Endometrium (tissue), 2 donors: ENCODE measurements at regions not wholly inside any gene's neighbourhood (a gene's known extent, or its start where the extent isn't known, plus 50 kb on each side); places are given as distances from the start of the nearest gene placed in this dataset.

Experiments used
- FAIRE-seq: peaks from 2 replicates; lab custom pipeline; 2012; peaks lifted over from hg19 to GRCh38; lab: Jason Lieb, UNC
- donor health status: control.
- donor health status: control.

- FAIRE-seq = no peak
Measured at GRCh38 chr12:124188561-124189405, 106.1 kb upstream of the RFLNA start.

DNA sequence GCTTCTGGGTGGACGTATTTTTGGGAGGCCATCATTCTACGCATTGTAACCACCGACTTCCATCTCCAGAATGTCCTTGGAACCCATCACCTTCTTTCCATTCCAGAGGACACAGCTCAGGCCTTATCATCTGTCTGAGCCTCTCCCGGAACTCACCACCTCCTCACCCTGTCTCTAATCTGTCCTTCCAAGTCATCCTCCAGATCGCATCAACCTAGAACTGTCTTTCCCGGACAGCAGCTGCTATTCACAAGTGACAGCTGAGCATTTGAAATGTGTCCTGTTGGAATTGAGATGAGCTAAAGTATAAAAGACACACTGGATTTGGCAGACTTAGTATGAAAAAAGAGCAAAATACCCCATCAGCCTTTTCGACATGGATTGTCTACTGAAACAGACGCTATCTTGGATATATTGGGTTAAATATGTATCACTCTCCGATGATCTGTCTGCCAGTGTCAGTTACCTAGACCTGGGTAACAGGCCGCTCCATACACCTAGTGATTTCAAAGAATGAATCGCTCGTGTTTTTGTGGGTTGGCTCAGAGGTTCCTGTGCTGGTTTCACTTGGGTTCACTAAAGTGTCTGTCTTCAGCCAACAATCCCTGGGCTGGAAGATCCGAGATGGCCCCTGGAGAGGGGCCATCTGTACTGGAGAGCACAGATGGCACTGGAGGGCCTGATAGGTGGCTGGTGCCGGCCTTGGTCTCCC is 104.4 kb upstream of the RFLNA start:
- no peak for FAIRE-seq

- FAIRE-seq = no peak
Measured at GRCh38 chr12:124191024-124191359, 103.9 kb upstream of the RFLNA start.

GRCh38 chr12:124191966-124192365 is 102.9 kb upstream of the RFLNA start:
- no peak for FAIRE-seq

GRCh38 chr12:124194264-124194892 is 100.5 kb upstream of the RFLNA start:
- no peak for FAIRE-seq

GRCh38 chr12:124194893-124195566 is 99.9 kb upstream of the RFLNA start:
- no peak for FAIRE-seq

- no peak for FAIRE-seq
Measured at GRCh38 chr12:124195567-124195942, 99.3 kb upstream of the RFLNA start.

- no peak for FAIRE-seq
Measured at GRCh38 chr12:124196236-124196635, 98.7 kb upstream of the RFLNA start.

- FAIRE-seq = no peak
Measured at GRCh38 chr12:124201248-124201647, 93.6 kb upstream of the RFLNA start.

GRCh38 chr12:124203176-124203575 is 91.7 kb upstream of the RFLNA start:
- FAIRE-seq = no peak

GRCh38 chr12:124205405-124205804 is 89.5 kb upstream of the RFLNA start:
- FAIRE-seq = peak; percentile 8

DNA sequence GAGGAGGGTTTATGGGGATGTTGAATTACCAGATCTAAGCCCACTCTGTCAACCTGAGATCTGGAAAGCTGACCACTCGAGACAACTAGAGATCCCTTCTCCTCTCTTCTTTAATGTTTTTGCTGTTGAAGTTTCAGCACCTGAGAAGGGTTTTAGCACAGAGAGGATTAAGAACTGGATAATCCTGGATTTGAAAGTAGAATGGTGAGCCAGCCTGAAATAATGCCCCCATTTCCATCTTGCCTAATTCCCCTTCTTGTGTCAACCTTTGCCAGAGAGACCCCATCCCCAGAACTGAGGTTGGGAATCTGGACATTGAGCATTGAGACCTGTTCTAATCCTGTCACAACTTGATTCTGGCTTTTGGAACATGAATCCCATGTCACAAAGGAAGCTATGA is 87.8 kb upstream of the RFLNA start:
- FAIRE-seq = no peak

- FAIRE-seq = no peak
Measured at GRCh38 chr12:124207617-124208016, 87.3 kb upstream of the RFLNA start.

DNA sequence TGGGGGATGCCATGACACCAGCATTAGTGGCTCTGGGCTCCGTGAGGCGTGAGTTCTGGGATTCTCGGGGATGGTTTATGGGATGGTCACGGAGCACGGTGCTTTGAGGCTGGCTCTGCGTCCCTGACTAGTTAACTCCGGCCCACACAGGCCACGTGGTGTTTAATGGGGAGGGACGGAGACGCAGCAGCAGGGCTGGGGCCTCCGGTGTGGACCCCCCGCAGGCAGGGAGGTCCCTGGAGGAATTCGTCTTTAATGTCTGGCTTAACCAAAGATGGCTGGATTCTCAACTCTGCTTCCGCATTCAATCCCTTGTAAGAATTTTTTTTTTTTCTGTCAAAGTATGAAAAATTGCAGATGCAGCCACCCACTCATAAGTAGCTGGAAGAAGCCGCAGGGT is 86.4 kb upstream of the RFLNA start:
- FAIRE-seq = no peak

DNA sequence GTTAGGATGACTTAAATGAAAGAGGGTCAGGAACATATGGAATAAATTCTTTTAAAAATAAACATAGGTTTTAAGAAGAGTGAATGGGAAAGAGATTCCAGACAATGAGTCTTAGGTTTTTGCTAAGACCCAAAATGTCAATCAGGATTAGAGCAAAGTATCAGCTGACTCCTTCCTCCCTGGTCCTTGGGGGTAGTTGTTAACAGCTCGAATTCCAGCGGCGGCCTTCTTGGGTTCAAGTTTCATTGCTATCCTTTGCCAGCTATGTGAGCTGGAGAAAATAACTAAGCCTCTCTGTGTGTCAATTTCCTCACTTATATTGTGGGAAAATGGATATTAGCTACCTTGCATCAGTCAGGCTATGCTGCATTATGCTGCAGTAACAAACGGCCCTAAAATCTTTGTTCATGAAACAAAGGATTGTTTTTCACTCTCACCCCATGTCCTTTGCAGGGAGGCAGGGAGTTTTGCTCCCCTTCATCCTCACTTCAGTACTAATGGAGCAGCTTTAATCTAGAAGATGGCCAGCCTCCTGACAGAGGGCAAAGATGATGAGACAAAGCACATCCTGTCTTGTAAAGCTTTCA is 83.8 kb upstream of the RFLNA start:
- FAIRE-seq = no peak

DNA sequence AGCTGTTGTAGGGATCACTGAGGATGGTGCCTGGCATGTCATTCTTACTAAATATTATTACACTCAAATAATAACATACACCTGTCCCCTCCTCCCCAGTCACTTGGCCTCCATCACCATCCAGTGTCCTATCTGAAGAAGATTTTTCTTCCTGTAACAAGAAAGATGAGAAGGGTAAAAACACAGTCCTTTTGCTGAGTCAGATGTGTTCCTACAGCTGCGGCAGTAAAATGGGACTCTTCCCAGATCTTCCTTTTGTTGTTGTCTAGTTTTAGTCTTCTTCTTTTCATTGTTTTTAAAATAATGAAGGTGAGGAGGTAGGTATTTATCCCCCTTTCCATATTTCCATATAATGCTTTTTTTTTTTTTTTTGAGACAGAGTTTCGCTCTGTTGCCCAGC is 83.1 kb upstream of the RFLNA start:
- no peak for FAIRE-seq

DNA sequence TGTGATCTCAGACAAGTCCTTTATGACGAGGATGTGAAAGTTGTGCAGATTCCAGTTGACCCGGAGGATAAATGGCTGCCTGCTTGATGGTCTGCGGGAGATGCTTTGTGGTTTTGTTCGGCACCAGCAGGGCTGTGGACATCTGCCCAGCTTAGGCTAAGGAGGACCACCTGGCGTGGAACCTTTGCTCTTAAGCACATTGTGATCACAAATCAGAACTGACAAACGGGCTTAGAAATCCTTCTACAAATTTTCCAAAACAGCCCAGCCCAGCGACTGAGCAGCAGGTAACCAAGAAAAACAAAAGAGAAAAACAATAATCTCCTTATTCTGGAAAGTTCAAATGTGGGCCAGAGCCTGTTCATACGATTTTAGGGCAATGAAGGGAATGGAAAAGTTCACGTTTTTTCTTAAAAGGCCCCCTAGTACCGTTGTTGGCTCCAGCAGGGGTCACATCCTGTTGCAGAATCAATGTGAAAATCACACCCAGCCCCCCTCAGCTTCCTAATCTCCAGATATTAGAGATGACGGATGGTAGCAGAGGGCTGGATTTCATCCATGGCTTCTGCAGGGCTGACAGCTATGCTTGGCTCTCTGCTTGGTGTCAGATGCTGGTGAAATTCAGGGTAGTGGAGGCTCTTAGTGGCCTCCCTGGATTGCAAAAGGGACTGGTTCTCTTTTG is 81.1 kb upstream of the RFLNA start:
- no peak for FAIRE-seq

DNA sequence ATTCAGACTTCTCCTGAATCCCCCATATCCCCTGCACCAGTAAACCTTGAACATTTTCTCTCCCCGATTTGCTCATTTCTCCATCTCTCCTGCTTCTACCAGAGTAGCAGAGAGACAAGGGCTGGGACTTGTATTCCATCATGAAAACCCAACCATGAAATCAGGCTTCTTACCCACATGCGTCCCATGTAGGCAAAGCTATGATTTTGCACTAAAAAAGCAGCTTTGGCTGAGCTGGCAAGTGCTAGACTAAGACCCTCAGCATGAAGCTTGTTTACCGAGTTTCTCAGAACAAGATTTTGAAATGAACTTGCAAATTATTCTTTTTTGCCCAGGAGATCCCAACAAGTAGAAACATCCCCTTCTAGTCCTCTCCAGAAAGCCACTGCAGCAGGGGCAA is 80.3 kb upstream of the RFLNA start:
- FAIRE-seq = no peak

- FAIRE-seq = no peak
Measured at GRCh38 chr12:124216966-124217365, 77.9 kb upstream of the RFLNA start.

DNA sequence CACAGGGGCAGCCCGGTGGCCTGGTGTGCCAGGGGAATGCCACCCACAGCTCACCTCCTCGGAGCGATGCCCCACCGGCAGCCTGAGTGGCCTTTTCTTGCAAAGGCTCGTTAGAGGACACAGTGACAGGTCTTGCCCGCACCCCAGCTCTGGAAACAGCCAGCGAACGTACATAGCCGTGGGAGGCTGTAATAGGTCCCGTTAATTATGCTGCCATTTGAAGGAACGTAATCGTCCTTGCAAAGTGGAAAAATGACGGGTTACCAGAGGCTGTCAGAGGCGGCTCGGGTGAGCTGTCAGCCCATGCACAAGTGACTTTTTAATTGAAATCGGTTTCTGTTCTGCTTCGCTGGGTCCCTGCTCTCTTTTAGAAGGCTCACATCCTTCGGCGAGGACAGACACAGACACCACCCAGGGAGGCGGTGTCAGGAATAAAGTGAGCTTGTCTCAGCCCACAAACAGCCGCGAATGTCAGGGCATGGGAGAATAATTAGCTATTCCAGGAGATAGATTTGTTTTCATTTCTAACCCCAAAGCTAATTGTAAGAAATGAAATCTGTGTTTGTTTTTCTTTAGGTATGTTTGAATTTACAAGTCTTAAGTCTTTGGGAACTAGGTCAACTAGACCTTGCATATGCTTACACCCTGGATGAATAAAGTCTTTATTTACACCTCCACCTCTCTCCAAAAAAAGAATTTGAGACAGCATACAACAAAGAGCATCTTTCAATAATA is 77.2 kb upstream of the RFLNA start:
- no peak for FAIRE-seq

- no peak for FAIRE-seq
Measured at GRCh38 chr12:124218243-124218560, 76.7 kb upstream of the RFLNA start.
